ENCODE measurements at regions not wholly inside any gene's neighbourhood (a gene's known extent, or its start where the extent isn't known, plus 50 kb on each side); places are given as distances from the start of the nearest gene placed in this dataset.

DNA sequence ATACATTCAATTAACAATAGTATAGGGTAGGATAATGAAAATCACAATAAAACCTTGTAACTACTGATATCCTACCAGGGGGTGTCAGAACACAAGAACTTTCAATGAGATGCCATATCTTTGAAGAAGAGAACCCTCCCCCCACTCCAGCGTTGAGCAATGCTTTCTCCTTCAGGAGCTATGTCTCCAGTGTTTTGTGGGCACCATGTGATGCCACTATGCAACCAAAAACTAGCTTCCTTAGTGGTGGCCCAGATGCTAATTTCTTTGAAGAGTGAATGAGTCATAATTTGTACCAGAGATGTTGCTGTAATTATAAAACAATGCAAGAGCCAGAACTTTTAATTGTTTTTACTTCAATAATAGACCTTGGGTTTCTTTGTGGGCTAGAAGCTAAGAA lies 76.0 kb upstream of the ADO start:
- no peak overlapping the region for H3K27ac ChIP-seq
- no peak overlapping the region for H3K9ac ChIP-seq (ENCODE audit: insufficient read length)
- no peaks in the 10 kb centered on the region for H3K36me3 ChIP-seq (ENCODE audit: insufficient read depth, low read length)
- no peak overlapping the region for H3K4me3 ChIP-seq
- H3K9me3 ChIP-seq (ENCODE audit: low read depth, low read length) = no peaks in the 10 kb centered on the region
- TF ChIP-seq FOXP2 (optimal IDR thresholded peaks at IDR 0.05; ENCODE audit: control extremely low read depth, extremely low read length, insufficient read depth) = no peak
- no peak for TF ChIP-seq POLR2AphosphoS5 (IDR thresholded peaks at IDR 0.05; ENCODE audit: borderline replicate concordance, low read depth, low read length)
- TF ChIP-seq EZH2 (IDR thresholded peaks at IDR 0.05) = no peak
- peak; percentile 1 for DNase-seq (ENCODE audit: low read depth, low spot score)

DNA sequence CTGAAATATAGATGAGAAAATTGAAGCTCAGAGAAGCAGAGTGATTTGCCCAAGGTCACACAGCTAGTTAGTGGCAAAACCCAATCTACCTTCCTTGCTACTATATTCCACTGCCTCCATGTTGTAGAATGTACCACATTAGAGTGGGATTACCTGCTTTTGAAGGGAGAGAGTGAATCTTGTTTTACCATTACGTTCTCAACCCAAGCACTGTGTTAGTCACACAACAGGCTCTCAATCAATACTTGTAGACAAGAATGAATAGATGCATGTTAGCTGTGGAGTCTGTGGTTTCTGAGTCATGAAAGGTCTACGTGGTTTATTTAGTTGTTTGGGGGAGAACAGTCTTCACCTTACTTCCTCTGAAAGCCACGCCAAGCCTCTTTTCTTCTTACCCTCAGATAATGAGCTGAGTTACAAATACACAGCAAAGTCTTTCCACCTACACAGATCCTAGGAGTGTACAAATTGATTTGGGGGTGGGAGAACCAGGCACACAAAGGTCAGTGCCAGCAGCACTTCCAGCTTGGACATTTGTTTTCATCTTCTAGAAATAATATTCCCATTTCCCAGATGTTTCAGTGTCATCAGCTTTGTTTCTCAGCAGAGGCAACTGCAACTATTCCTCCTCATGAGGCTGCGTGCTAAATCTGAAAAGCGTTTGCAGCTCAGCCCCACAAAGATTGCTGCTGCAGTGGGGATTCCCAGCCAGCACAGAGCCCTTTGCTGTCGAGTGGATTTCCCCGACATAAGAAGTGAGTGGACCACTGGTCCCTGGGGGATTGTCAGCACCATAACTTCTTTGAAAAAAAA lies 71.5 kb upstream of the ADO start:
- H3K36me3 ChIP-seq (ENCODE audit: insufficient read depth, low read length) = no peaks in the 10 kb centered on the region
- no peak overlapping the region for H3K4me3 ChIP-seq
- no peak for TF ChIP-seq FOXP2 (optimal IDR thresholded peaks at IDR 0.05; ENCODE audit: control extremely low read depth, extremely low read length, insufficient read depth)
- no peak for TF ChIP-seq POLR2AphosphoS5 (IDR thresholded peaks at IDR 0.05; ENCODE audit: borderline replicate concordance, low read depth, low read length)
- TF ChIP-seq EZH2 (IDR thresholded peaks at IDR 0.05) = no peak
- H3K9me3 ChIP-seq (ENCODE audit: low read depth, low read length) = no peaks in the 10 kb centered on the region
- no peak for DNase-seq (ENCODE audit: low read depth, low spot score)
- H3K9ac ChIP-seq (ENCODE audit: insufficient read length) = no peak overlapping the region
- no peak overlapping the region for H3K27ac ChIP-seq

DNA sequence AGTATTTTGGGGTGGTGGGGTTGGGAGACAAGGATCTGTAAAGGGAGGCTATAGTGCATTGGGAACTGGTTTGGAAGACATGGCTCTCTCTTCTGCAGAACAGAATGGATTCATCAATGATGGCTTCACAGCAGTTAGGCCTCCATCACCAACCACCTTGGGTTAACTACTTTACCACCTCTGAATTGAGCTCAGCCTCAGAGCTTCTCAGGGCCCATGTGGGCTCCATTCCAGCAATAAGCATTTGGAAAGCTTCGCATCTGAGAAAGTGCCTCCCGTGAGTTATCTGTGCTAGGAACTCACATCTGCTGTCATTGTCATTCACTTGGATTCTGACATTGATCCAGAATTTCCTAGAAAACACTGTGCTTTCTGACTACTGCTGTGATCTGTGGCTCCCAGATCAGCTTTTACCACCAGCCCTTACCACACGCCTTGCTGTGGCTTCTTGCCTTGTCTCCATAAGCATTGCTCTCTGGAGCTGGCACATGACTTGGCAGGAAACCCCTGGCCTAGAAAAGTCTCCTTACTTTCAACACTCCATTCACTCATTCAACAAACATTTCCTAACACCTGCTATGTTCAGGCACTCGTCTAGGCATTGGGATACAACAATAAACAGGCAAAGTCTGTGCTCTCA lies 70.7 kb upstream of the ADO start:
- Histone ChIP-seq H3K4me3 (no peak overlapping the region), H3K36me3 (ENCODE audit: insufficient read depth, low read length) (no peaks in the 10 kb centered on the region), H3K27ac (no peak overlapping the region), H3K9ac (ENCODE audit: insufficient read length) (no peak overlapping the region), H3K9me3 (ENCODE audit: low read depth, low read length) (no peaks in the 10 kb centered on the region)
- TF ChIP-seq FOXP2 (optimal IDR thresholded peaks at IDR 0.05; ENCODE audit: control extremely low read depth, extremely low read length, insufficient read depth) (no peak), POLR2AphosphoS5 (IDR thresholded peaks at IDR 0.05; ENCODE audit: borderline replicate concordance, low read depth, low read length) (no peak), EZH2 (IDR thresholded peaks at IDR 0.05) (no peak)
- no peak for DNase-seq (ENCODE audit: low read depth, low spot score)

DNA sequence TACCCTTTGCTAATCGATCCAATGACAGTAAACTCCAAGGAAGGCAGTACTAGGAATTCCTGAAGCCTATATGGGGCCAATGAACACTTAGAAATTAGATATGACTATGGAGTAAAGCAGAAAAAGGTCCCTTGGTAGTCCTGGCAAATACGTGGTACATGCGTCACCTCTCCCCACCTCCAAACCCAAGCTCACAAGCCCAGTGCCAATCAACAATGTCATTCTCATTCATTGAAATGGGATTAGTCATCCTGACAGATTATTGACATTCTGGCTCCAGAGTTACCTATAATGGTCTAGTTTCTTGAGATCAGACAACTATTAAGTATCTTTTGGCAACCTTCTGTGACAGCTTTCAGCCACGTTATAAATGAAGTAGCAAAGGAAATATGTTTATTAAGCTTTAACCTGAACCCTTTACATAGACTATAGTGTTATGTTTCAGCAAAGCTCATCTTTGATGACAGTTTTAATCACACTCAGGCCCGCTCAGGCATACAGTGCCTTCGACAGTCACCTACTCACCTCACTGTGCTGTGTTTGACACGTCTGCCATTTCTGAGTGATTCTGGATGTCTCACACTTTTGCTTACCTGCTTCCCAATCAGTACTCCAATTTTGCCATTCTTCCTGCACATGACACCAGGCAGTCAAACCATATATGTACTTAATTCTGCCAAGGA lies 69.6 kb upstream of the ADO start:
- Histone ChIP-seq H3K27ac (no peak overlapping the region), H3K9me3 (ENCODE audit: low read depth, low read length) (no peaks in the 10 kb centered on the region), H3K4me3 (no peak overlapping the region), H3K36me3 (ENCODE audit: insufficient read depth, low read length) (no peaks in the 10 kb centered on the region), H3K9ac (ENCODE audit: insufficient read length) (no peak overlapping the region)
- TF ChIP-seq POLR2AphosphoS5 (IDR thresholded peaks at IDR 0.05; ENCODE audit: borderline replicate concordance, low read depth, low read length) (no peak), FOXP2 (optimal IDR thresholded peaks at IDR 0.05; ENCODE audit: control extremely low read depth, extremely low read length, insufficient read depth) (no peak), EZH2 (IDR thresholded peaks at IDR 0.05) (no peak)
- DNase-seq (ENCODE audit: low read depth, low spot score) = no peak

DNA sequence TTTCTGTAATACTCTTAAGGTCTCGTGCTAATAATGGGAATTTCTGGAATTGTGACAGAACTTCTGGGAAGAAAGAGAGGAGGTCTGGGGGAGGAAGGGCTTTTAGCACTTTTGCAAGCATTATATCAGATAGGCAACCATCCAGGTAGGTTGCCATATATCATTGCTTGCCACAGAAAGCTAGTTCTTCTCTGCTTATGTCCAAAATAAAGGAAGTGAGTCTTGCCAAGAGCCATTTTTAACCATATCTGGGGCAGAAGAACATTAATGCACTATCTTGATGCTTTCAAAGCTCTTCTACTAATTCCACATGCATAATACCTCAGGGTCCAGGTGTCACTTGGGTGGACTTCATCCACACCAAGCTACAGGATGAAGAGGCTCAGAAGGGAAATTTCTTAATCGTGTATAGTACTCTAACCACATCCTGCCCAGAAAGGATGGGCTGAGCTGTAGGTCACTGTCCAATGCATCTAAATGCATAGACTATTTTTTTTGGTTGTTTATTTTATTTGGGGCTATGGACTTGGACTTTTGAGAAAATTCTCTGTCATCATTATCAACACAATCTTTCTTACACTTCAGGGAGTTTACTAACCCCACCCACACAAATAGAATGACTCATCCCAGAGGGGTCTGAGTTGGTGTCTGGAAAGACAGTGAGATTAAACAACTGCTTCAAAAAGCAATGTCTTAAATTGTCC lies 68.9 kb upstream of the ADO start:
- DNase-seq (ENCODE audit: low read depth, low spot score) = no peak
- Histone ChIP-seq H3K27ac (no peak overlapping the region), H3K9me3 (ENCODE audit: low read depth, low read length) (no peaks in the 10 kb centered on the region), H3K4me3 (no peak overlapping the region), H3K9ac (ENCODE audit: insufficient read length) (no peak overlapping the region), H3K36me3 (ENCODE audit: insufficient read depth, low read length) (no peaks in the 10 kb centered on the region)
- no peak for TF ChIP-seq FOXP2 (optimal IDR thresholded peaks at IDR 0.05; ENCODE audit: control extremely low read depth, extremely low read length, insufficient read depth)
- no peak for TF ChIP-seq EZH2 (IDR thresholded peaks at IDR 0.05)
- TF ChIP-seq POLR2AphosphoS5 (IDR thresholded peaks at IDR 0.05; ENCODE audit: borderline replicate concordance, low read depth, low read length) = no peak

DNA sequence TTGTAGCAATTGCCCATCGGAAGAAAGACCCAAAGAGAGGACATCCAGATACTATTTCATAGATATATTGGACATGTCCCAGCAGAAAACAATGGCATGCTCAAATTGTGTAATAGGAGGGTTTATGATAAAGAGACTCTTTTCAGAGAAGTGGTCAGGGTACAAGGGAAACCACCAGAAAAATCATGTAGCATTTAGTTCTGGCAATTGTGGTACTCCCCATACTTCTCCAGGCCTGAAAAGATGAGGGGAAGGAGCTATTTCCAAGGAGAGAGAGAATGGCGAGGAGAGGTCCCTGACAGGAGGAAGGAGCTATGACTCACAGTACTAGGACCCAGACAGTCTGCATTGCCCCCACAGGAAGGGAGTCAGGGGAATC lies 68.4 kb upstream of the ADO start:
- no peak for DNase-seq (ENCODE audit: low read depth, low spot score)
- Histone ChIP-seq H3K4me3 (no peak overlapping the region), H3K27ac (no peak overlapping the region), H3K36me3 (ENCODE audit: insufficient read depth, low read length) (no peaks in the 10 kb centered on the region), H3K9ac (ENCODE audit: insufficient read length) (no peak overlapping the region), H3K9me3 (ENCODE audit: low read depth, low read length) (no peaks in the 10 kb centered on the region)
- TF ChIP-seq FOXP2 (optimal IDR thresholded peaks at IDR 0.05; ENCODE audit: control extremely low read depth, extremely low read length, insufficient read depth) = no peak

DNA sequence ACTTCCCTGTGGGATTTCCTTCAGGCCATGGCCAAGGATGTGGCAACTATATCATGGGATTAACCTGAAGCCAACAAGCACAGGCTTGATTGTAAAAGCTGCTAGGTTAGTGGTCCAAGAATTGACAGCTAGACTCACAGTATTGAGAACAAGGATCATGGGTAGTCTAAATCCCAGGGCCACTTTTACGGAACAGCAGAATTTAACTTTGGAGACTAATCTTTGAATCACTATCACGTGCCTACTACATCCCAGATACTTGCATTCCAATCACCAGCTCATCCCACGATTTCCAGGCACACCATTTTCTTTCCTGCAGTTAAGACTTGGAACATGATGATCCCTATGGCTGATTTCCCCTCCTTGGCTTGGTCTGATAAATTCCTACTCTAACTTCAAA lies 65.6 kb upstream of the ADO start:
- TF ChIP-seq EZH2 (IDR thresholded peaks at IDR 0.05) (no peak), POLR2AphosphoS5 (IDR thresholded peaks at IDR 0.05; ENCODE audit: borderline replicate concordance, low read depth, low read length) (no peak), FOXP2 (optimal IDR thresholded peaks at IDR 0.05; ENCODE audit: control extremely low read depth, extremely low read length, insufficient read depth) (no peak)
- Histone ChIP-seq H3K9me3 (ENCODE audit: low read depth, low read length) (no peaks in the 10 kb centered on the region), H3K4me3 (no peak overlapping the region), H3K36me3 (ENCODE audit: insufficient read depth, low read length) (no peaks in the 10 kb centered on the region), H3K27ac (no peak overlapping the region), H3K9ac (ENCODE audit: insufficient read length) (no peak overlapping the region)
- no peak for DNase-seq (ENCODE audit: low read depth, low spot score)
